ENCODE measurements at regions not wholly inside any gene's neighbourhood (a gene's known extent, or its start where the extent isn't known, plus 50 kb on each side); places are given as distances from the start of the nearest gene placed in this dataset.

DNA sequence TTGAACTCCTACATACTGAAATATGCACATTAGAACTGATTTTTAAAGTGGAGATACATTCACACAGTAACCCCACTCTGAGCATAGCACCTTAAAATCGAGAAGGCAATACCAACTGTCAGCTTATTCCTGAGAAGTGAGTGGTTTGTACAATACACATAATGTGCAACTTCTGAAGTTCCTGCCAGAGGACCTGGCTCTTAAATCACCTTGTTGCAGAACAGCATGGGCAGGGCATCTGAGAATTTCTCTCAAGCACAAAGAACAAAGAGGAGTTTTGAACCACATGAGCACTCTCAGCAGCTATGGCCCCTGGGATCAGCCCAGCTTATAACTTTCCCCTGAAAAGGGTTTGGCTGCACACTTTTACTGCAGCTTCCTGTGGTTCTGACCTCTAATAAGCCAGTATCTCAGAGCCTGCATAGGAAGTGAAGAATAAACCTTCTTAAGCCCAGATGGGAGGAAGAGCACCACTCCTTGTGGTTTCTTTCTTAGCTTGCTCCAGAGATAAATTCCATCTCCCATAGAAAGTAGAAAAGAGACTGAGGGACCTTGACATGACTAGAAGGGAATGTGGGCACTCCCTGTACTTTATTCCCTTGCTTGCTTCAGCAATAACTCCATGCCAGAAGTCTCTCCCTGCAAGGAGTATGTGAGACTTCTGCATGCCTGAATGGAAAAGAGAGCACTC lies 862.3 kb downstream of the SUCLG1 start:
- no peak for DNase-seq (ENCODE audit: low spot score)
- TF ChIP-seq, protein P1, sequence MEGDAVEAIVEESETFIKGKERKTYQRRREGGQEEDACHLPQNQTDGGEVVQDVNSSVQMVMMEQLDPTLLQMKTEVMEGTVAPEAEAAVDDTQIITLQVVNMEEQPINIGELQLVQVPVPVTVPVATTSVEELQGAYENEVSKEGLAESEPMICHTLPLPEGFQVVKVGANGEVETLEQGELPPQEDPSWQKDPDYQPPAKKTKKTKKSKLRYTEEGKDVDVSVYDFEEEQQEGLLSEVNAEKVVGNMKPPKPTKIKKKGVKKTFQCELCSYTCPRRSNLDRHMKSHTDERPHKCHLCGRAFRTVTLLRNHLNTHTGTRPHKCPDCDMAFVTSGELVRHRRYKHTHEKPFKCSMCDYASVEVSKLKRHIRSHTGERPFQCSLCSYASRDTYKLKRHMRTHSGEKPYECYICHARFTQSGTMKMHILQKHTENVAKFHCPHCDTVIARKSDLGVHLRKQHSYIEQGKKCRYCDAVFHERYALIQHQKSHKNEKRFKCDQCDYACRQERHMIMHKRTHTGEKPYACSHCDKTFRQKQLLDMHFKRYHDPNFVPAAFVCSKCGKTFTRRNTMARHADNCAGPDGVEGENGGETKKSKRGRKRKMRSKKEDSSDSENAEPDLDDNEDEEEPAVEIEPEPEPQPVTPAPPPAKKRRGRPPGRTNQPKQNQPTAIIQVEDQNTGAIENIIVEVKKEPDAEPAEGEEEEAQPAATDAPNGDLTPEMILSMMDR (IDR thresholded peaks at IDR 0.05; ENCODE audit: extremely low read depth, missing control alignments) = no peak

DNA sequence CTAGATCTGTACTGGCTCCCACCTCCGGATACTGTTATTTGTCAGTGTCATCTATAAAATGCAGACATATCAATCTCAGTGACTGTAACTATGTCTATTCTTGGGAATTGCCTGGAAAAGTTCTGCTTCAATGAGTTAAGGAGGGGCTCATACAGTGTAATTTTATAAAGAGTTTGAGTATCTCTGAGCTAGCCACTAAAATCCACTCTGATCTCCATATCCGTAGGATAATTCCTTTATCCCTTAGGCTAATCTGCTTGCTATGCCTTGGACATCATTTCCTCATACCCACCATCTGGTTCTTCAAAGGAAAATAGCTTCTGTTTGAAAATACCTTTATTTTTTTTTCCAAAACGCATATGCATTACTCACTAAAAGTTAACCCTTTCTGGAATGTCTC lies 863.2 kb downstream of the SUCLG1 start:
- TF ChIP-seq, protein P1 (IDR thresholded peaks at IDR 0.05; ENCODE audit: extremely low read depth, missing control alignments) = no peak
- DNase-seq (ENCODE audit: low spot score) = no peak

GRCh38 chr2:83595121-83595690 lies 863.9 kb downstream of the SUCLG1 start:
- no peak for DNase-seq (ENCODE audit: low spot score)
- TF ChIP-seq, protein P1 (IDR thresholded peaks at IDR 0.05; ENCODE audit: extremely low read depth, missing control alignments) = no peak

- DNase-seq (ENCODE audit: low spot score) = no peak
- TF ChIP-seq, protein P1 (IDR thresholded peaks at IDR 0.05; ENCODE audit: extremely low read depth, missing control alignments) = no peak
Measured at GRCh38 chr2:83594241-83595120, 864.6 kb downstream of the SUCLG1 start.

DNA sequence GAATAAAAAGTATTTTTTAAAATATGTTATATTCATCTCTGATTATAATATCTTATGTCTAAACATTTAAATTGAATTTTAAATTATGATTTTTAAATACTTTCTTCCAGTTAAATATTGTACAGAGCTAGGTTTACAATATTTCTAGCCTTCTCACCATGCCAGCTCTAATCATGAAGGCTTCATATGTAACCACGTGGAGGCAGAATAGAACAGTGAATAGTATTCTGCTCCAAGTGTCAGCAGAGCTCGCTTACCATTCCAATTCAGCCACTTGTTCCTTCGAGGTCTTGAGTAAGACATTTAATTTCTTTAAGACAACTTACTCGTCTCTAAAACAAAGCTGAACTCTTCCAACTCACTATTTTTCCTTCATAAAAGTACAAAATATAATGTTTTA lies 871.8 kb downstream of the SUCLG1 start:
- TF ChIP-seq, protein P1 (IDR thresholded peaks at IDR 0.05; ENCODE audit: extremely low read depth, missing control alignments) = no peak
- no peak for DNase-seq (ENCODE audit: low spot score)

DNA sequence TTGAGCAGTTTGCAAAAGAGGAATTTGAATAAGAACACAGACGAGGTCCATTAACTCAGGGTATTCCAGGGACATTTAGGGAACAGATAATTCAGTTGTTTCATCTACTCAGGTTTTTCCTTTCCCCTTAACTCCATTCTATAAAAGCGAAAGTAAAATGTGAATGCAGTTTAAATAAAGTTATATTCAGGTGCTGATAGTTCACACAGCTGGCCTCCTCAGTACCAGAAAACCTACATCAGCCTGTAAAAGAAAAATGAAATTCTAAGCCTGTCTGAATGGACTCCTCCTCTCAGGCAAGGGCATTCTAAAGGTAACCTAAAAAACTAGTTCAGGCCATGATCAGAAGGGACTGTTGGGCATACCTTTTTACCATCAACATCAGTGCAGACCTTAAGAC lies 873.8 kb downstream of the SUCLG1 start:
- no peak for DNase-seq (ENCODE audit: low spot score)
- TF ChIP-seq, protein P1 (IDR thresholded peaks at IDR 0.05; ENCODE audit: extremely low read depth, missing control alignments) = no peak

- TF ChIP-seq, protein P1 (IDR thresholded peaks at IDR 0.05; ENCODE audit: extremely low read depth, missing control alignments) = no peak
- no peak for DNase-seq (ENCODE audit: low spot score)
Measured at GRCh38 chr2:83584672-83585071, 874.4 kb downstream of the SUCLG1 start.

Data from GM20000 (cell line).